ENCODE measurements at regions not wholly inside any gene's neighbourhood (a gene's known extent, or its start where the extent isn't known, plus 50 kb on each side); places are given as distances from the start of the nearest gene placed in this dataset.

DNA sequence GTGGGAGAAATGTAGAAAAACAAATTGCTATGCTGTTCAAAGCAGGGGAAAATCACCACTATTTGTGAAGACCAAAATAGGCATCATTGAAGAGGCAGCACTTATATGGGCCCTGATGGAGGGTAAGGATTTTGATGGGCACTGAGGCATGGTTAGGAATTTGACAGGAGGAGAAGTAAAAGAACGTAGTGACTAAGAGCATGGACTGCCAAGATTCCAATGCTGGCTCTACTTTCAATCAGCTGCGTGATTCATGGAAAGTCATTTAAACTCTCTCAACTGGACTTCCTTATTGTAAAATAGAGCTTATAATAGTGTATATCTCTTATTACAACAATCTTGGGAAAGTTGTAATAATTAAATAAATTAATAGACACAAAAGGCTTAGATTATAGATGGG, 267.7 kb upstream of the G2E3 start:
- H3K4me3 ChIP-seq (ENCODE audit: low read depth, low read length) = no peak overlapping the region
- peak; percentile 33 for DNase-seq (ENCODE audit: low read depth)
- no peak for TF ChIP-seq CTCF (conservative IDR thresholded peaks at IDR 0.05; ENCODE audit: low read depth, low read length)

- no peak for TF ChIP-seq CTCF (conservative IDR thresholded peaks at IDR 0.05; ENCODE audit: low read depth, low read length)
- no peak overlapping the region for H3K4me3 ChIP-seq (ENCODE audit: low read depth, low read length)
- DNase-seq (ENCODE audit: low read depth) = no peak
Measured at GRCh38 chr14:30292541-30292940, 266.4 kb upstream of the G2E3 start.

- no peak for TF ChIP-seq CTCF (conservative IDR thresholded peaks at IDR 0.05; ENCODE audit: low read depth, low read length)
- H3K4me3 ChIP-seq (ENCODE audit: low read depth, low read length) = no peak overlapping the region
- DNase-seq (ENCODE audit: low read depth) = no peak
Measured at GRCh38 chr14:30295980-30296379, 263.0 kb upstream of the G2E3 start.

DNA sequence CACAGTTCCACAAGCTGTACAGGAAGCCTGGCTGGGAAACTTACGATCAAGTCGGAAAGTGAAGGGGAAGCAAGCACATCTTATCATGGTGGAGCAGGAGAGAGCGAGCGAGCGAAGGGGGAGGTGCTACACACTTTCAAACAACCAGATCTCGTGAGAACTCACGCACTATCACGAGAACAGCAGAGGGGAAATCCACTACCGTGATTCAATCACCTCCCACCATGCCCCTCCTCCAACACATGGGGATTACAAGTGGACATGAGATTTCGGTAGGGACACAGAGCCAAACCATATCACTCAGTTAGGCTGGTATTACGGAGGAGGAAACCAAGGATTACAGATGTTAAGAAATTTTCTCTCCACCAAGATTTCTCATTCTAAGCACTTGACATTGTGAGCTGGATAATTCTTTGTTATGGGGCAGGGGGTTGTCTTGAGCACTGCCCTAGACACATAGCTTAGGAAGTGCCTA, 262.0 kb upstream of the G2E3 start:
- no peak for DNase-seq (ENCODE audit: low read depth)
- TF ChIP-seq CTCF (conservative IDR thresholded peaks at IDR 0.05; ENCODE audit: low read depth, low read length) = no peak
- no peak overlapping the region for H3K4me3 ChIP-seq (ENCODE audit: low read depth, low read length)

- TF ChIP-seq CTCF (conservative IDR thresholded peaks at IDR 0.05; ENCODE audit: low read depth, low read length) = no peak
- DNase-seq (ENCODE audit: low read depth) = no peak
- H3K4me3 ChIP-seq (ENCODE audit: low read depth, low read length) = no peak overlapping the region
Measured at GRCh38 chr14:30297876-30298795, 260.8 kb upstream of the G2E3 start.

DNA sequence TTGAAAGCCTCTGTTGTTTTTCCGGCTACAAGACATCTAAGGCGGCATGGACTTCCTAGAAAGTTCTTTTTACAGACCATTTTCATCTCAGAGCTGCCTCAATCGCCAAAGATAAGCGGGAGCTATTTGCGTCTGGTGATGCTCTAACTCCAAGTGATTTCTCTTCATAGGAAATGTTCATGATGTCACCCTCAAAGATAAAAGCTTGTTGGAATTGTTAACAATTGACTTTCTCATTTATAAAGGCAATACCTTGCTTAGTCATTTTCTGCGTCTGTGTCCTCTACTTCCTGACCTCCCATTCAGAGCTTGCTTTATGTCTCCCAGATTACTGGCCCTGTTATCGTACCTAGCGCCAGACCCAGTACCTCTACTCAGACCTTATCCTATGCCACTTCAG, 259.0 kb upstream of the G2E3 start:
- H3K4me3 ChIP-seq (ENCODE audit: low read depth, low read length) = no peak overlapping the region
- no peak for DNase-seq (ENCODE audit: low read depth)
- TF ChIP-seq CTCF (conservative IDR thresholded peaks at IDR 0.05; ENCODE audit: low read depth, low read length) = no peak

- DNase-seq (ENCODE audit: low read depth) = no peak
- H3K4me3 ChIP-seq (ENCODE audit: low read depth, low read length) = no peak overlapping the region
- no peak for TF ChIP-seq CTCF (conservative IDR thresholded peaks at IDR 0.05; ENCODE audit: low read depth, low read length)
Measured at GRCh38 chr14:30303350-30303749, 255.6 kb upstream of the G2E3 start.

All from choroid plexus epithelial cell (primary cell).